Neural progenitor cell (in vitro differentiated cells): ENCODE measurements at regions not wholly inside any gene's neighbourhood (a gene's known extent, or its start where the extent isn't known, plus 50 kb on each side); places are given as distances from the start of the nearest gene placed in this dataset.

ENCODE experiments used
- DNase-seq: peaks from one replicate; pipeline ENCODE4 v3.0.0-alpha.2; 2016; ENCODE audit warnings: low spot score
- H2AFZ ChIP-seq: fragments of 200-600 bp; sonication (generic); replicated peaks from 2 replicates; pipeline ENCODE4 v1.6.1; 2016; ENCODE audit warnings: antibody characterized with exemption
- H3F3A ChIP-seq: fragments of 200-600 bp; sonication (generic); 2 replicates; pipeline ENCODE4 v1.6.1; 2016; ENCODE audit warnings: antibody characterized with exemption, low read depth
- H3K27ac ChIP-seq: fragments of 200-600 bp; sonication (generic); 2 replicates; pipeline ENCODE4 v1.5.1; 2016; ENCODE audit warnings: mild to moderate bottlenecking
- H3K27me3 ChIP-seq: fragments of 200-600 bp; sonication (generic); 2 replicates; pipeline ENCODE4 v1.6.1; 2016; ENCODE audit warnings: mild to moderate bottlenecking, moderate library complexity
- H3K36me3 ChIP-seq: fragments of 200-600 bp; sonication (generic); 2 replicates; pipeline ENCODE4 v1.5.1; 2016
- H3K4me1 ChIP-seq: fragments of 200-600 bp; sonication (generic); 2 replicates; pipeline ENCODE4 v1.6.1; 2016; ENCODE audit warnings: mixed run types
- H3K4me2 ChIP-seq: fragments of 200-600 bp; sonication (generic); 2 replicates; pipeline ENCODE4 v1.6.1; 2016
- H3K4me3 ChIP-seq: fragments of 200-600 bp; sonication (generic); 2 replicates; pipeline ENCODE4 v1.5.1; 2016
- H3K79me2 ChIP-seq: fragments of 200-600 bp; sonication (generic); 2 replicates; pipeline ENCODE4 v1.6.1; 2016; ENCODE audit warnings: low read depth
- H3K9ac ChIP-seq: fragments of 200-600 bp; sonication (generic); 2 replicates; pipeline ENCODE4 v1.6.1; 2016
- H3K9me3 ChIP-seq: fragments of 200-600 bp; sonication (generic); 2 replicates; pipeline ENCODE4 v1.5.1; 2016; ENCODE audit warnings: low read depth
- H4K20me1 ChIP-seq: fragments of 200-600 bp; sonication (generic); 2 replicates; pipeline ENCODE4 v1.6.1; 2016; ENCODE audit warnings: low read depth
- H3K27ac Mint-ChIP-seq: 3 replicates; pipeline ENCODE4 v1.8.0; 2021; ENCODE audit warnings: mixed read lengths
- H3K27me3 Mint-ChIP-seq: 2 replicates; pipeline ENCODE4 v1.8.0; 2022; ENCODE audit warnings: low read depth, mild to moderate bottlenecking, inconsistent platforms, moderate library complexity, mixed read lengths; ENCODE audit not compliant: insufficient read depth
- H3K36me3 Mint-ChIP-seq: 3 replicates; pipeline ENCODE4 v1.8.0; 2021; ENCODE audit warnings: mixed read lengths
- H3K4me1 Mint-ChIP-seq: 3 replicates; pipeline ENCODE4 v1.8.0; 2021; ENCODE audit warnings: mixed read lengths
- H3K4me3 Mint-ChIP-seq: 3 replicates; pipeline ENCODE4 v1.8.0; 2021; ENCODE audit warnings: mild to moderate bottlenecking, moderate library complexity, mixed read lengths
- H3K9me3 Mint-ChIP-seq: 3 replicates; pipeline ENCODE4 v1.8.0; 2020; ENCODE audit warnings: mixed read lengths
- CTCF ChIP-seq: fragments of 200-600 bp; sonication (generic); IDR thresholded peaks from 2 replicates; pipeline ENCODE4 v1.5.1; 2017; ENCODE audit warnings: antibody characterized with exemption, mild to moderate bottlenecking
- EZH2 ChIP-seq: fragments of 200-600 bp; sonication (generic); IDR thresholded peaks from 2 replicates; pipeline ENCODE4 v1.6.1; 2017; ENCODE audit warnings: antibody characterized with exemption, mild to moderate bottlenecking, moderate library complexity
- EZH2phosphoT487 ChIP-seq: fragments of 200-600 bp; sonication (generic); IDR thresholded peaks from 2 replicates; pipeline ENCODE4 v1.6.1; 2017; ENCODE audit warnings: antibody characterized with exemption

GRCh38 chr6:21751608-21752007 is 158.1 kb downstream of the SOX4 start:
- H3K4me1 Mint-ChIP-seq, result peaks cover 72% of the 10 kb centered on the region
- H3K27ac Mint-ChIP-seq, result peak overlapping the region; percentile 87
- Histone ChIP-seq H4K20me1 (peaks cover 5% of the 10 kb centered on the region), H3K4me2 (peak overlapping the region; percentile 20), H3K4me3 (no peak overlapping the region), H3K9me3 (no peaks in the 10 kb centered on the region), H3K27ac (no peak overlapping the region), H3K79me2 (peaks cover 100% of the 10 kb centered on the region), H3K9ac (no peak overlapping the region), H3K36me3 (no peaks in the 10 kb centered on the region), H3K27me3 (no peaks in the 10 kb centered on the region), H2AFZ (no peak overlapping the region), H3K4me1 (peaks cover 64% of the 10 kb centered on the region), H3F3A (peaks cover 33% of the 10 kb centered on the region)
- no peaks in the 10 kb centered on the region for H3K27me3 Mint-ChIP-seq
- H3K9me3 Mint-ChIP-seq, result peaks cover under 1% of the 10 kb centered on the region
- TF ChIP-seq EZH2 (no peak), EZH2phosphoT487 (no peak), CTCF (no peak)
- peaks cover 17% of the 10 kb centered on the region for H3K36me3 Mint-ChIP-seq
- no peak for DNase-seq
- H3K4me3 Mint-ChIP-seq, result peak overlapping the region; percentile 12

GRCh38 chr6:21752054-21752811 is 158.7 kb downstream of the SOX4 start:
- Histone ChIP-seq H3K4me1 (peaks cover 58% of the 10 kb centered on the region), H3K4me2 (no peak overlapping the region), H3K79me2 (peaks cover 100% of the 10 kb centered on the region), H2AFZ (no peak overlapping the region), H3K9me3 (no peaks in the 10 kb centered on the region), H3K4me3 (no peak overlapping the region), H3F3A (peaks cover 33% of the 10 kb centered on the region), H3K27me3 (no peaks in the 10 kb centered on the region), H4K20me1 (peaks cover 5% of the 10 kb centered on the region), H3K9ac (no peak overlapping the region), H3K27ac (no peak overlapping the region), H3K36me3 (no peaks in the 10 kb centered on the region)
- peaks cover 70% of the 10 kb centered on the region for H3K4me1 Mint-ChIP-seq
- H3K27ac Mint-ChIP-seq, result no peak overlapping the region
- TF ChIP-seq CTCF (no peak), EZH2 (no peak), EZH2phosphoT487 (no peak)
- peaks cover 24% of the 10 kb centered on the region for H3K36me3 Mint-ChIP-seq
- DNase-seq, result no peak
- H3K9me3 Mint-ChIP-seq, result peaks cover 7% of the 10 kb centered on the region
- H3K4me3 Mint-ChIP-seq, result no peak overlapping the region
- H3K27me3 Mint-ChIP-seq, result no peaks in the 10 kb centered on the region

GRCh38 chr6:21753241-21754108 is 159.9 kb downstream of the SOX4 start:
- no peak overlapping the region for H3K4me3 ChIP-seq
- H3F3A ChIP-seq, result peaks cover 20% of the 10 kb centered on the region
- peaks cover 5% of the 10 kb centered on the region for H4K20me1 ChIP-seq
- DNase-seq, result no peak
- H3K4me2 ChIP-seq, result no peak overlapping the region
- peaks cover 98% of the 10 kb centered on the region for H3K79me2 ChIP-seq
- Mint-ChIP-seq H3K4me3 (no peak overlapping the region), H3K36me3 (peaks cover 27% of the 10 kb centered on the region), H3K4me1 (peaks cover 60% of the 10 kb centered on the region), H3K9me3 (peaks cover 8% of the 10 kb centered on the region), H3K27ac (peak overlapping the region; percentile 73), H3K27me3 (no peaks in the 10 kb centered on the region)
- H3K36me3 ChIP-seq, result peaks cover 2% of the 10 kb centered on the region
- H3K27me3 ChIP-seq, result no peaks in the 10 kb centered on the region
- peaks cover 46% of the 10 kb centered on the region for H3K4me1 ChIP-seq
- TF ChIP-seq CTCF, result no peak
- TF ChIP-seq EZH2, result no peak
- no peak for TF ChIP-seq EZH2phosphoT487
- no peak overlapping the region for H2AFZ ChIP-seq
- no peaks in the 10 kb centered on the region for H3K9me3 ChIP-seq
- H3K27ac ChIP-seq, result no peak overlapping the region
- H3K9ac ChIP-seq, result no peak overlapping the region
